GM19372 (cell line): ENCODE measurements at regions not wholly inside any gene's neighbourhood (a gene's known extent, or its start where the extent isn't known, plus 50 kb on each side); places are given as distances from the start of the nearest gene placed in this dataset.
"Not testable (repeated sequence)": the region's sequence is repeated elsewhere in the genome, so short reads cannot be mapped to it uniquely, and the experiment has no call there.

Experiments used
- ATAC-seq: cut with Tn5 transposase; IDR thresholded peaks from one replicate; pipeline ENCODE4 v1.9.1; 2021; ENCODE audit warnings: mild to moderate bottlenecking, low read depth, moderate library complexity; ENCODE audit not compliant: unreplicated experiment

DNA sequence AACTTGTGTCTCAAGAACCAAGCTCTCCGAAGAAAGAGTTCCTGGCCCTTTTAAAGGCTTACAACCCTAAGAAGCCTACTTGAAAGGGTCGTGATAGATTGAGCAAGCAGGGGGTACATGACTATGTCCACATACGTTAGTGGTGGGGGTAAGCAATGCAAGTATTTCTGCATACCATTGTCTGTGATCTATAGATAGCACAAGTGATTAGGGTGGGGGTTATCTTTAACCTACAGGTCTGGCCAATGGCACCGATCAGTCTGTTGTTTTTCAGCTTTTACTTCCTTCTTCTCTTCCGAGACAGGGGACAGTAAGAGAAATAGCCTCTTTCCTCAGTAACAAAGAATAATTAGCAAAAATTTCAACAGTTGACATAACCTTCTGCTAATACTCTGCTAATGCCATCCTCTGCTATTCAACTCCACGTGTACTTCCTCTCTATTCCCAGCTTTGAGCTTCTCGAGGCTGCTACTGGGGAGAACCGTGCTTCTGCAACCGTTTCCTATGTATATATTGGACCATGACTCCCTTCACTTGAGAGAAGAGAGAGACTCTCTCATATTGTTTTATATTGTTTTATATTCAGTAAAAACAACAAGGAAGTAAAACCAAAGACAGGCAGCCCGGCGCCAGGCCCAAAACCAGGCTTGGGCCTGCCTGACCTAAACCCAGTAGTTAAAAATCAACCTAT, 727.7 kb upstream of the NCAM2 start:
- ATAC-seq, result no peak

DNA sequence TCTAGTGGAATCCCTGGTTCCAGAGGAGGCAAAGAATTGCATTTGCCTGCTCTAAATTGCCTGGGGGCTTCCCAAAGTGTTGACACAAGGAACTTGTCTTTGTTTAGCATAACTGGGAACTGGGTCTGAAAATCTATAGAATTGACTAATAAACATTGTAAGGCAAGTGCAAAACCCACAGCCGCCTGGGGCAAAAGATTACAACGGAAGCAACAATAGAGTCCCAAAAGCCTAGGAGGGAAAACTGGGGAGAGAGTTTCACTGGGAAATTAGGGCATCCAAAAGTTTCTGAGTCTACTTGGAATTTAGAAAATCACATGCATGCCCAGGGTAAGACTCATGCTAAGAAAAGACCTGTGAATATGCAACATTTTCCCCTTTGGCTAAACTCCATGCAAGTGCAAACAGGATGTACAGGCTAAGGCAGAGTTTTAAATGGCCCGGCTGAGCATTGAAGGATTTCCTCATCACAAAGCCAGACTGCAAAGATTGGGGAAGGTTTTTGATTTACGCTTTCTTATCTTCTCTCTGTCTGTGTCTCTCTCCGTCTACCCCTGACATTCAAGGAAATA, 725.3 kb upstream of the NCAM2 start:
- no peak for ATAC-seq

DNA sequence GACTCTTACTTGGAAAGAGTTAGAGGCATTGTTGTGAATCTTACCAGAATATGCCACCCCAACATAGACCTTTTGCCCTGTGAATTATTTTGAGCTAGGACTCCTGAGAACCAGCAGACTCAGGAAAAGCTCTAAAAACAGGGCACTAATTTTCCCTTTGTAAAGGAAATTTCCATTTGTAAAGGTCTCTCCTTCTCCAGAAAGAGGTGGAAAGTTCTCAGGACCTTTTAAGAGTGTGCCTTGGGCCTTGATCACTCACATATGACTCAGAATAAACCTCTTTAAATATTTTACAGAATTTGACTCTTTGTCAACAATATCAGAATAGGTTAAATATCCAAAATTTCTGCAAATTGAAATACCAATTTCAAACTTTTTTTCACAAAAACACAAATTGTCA, 721.8 kb upstream of the NCAM2 start:
- no peak for ATAC-seq

DNA sequence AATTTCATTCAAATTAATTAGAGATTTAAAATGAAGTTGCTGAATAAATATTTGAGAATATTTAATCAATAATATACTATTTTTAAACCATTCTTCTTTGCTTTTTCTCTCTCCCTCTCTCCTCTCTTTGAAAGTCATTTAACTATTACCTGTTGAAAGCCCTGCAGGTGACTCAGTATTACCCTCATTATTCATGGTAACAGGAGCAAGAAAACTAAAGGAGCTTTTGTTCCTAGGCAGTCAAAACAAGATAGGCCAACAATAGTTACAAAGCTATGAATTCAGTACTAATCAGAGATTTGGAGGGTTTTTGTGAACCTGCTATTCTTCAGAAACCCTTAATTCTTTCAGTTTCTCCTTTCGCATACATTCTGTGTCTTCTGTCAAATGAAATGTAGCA, 721.3 kb upstream of the NCAM2 start:
- ATAC-seq, result no peak

DNA sequence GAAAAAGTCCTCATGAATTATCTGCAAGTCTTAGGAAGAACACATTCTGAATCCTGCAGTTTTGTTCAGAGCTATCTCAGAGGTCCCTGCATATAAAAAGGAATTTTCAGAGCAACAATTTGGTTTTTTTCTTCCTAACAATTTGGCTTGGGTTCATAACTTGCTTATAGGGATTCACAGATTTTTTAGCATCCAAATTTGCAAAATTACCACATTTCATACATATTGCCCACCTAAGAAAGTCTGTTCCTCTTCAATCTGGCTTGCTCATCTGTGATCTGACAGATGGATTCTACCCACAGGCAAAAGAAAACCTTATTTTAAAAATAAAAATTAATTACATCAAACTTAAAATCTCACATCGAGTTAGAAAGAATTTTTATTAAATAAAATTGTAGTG, 714.4 kb upstream of the NCAM2 start:
- ATAC-seq, result no peak

DNA sequence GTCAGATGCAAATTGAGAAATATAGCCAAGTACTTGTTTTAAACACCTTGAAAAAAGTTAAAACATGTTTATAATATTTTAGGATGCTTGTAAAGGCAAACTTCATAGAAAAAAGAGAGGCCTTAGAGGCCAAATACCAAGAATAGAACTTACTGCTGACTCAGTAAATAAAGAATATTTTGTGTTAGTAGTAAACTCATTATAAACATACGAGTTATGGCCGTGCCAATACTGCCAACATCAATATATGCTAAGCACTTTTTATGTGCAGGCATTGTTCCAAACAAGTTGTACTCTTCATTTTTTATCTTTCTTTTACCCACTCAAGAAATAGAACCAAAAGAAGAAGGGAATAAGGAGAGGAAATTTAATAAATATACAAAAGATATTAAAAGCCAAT, 705.9 kb upstream of the NCAM2 start:
- ATAC-seq, result no peak

DNA sequence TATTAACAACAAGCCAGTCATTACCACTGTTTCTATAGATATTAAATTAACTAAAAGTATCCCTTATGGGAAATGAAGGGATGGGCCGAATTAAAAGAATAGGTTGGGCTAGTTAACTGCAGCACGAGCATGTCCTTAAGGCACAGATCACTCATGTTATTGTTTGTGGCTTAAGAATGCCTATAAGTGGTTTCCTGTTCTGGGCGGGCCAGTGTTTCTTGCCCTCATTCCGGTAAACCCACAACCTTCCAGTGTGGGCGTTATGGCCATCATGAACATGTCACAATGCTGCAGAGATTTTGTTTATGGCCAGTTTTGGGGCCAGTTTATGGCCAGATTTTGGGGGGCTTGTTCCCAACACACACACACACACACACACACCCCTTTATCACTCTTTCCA, 705.4 kb upstream of the NCAM2 start:
- ATAC-seq, result not testable (repeated sequence)

DNA sequence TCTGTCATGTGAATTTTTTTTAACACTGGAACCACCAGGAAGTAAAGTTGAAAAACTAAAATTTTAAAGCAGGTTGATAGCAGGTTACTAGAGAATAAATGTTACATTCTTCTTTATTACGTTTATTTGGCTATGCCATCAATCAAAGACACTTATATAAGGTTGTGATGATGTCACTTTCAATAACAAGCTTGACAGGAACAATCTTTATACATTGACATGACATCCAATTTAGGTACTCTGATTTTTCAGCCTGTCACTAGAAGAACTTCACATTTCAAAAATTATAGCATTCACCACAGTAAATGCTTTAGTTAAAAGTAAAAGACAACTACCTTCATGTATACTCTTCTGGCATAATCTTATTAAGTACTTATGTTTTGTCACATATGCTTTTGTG, 696.8 kb upstream of the NCAM2 start:
- no peak for ATAC-seq

DNA sequence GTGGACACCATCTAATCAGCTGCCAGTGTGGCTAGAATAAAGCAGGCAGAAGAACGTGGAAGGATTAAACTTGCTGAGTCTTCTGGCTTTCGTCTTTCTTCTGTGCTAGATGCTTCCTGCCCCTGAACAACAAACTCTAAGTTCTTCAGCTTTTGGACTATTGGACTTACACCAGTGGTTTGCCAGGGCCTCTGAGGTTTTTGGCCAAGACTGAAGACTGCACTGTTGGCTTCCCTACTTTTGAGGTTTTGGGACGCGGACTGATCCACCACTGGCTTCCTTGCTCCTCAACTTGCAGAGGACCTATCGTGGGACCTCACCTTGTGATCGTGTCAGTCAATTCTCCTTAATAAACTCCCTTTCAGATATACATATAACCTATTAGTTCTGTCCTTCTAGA, 696.1 kb upstream of the NCAM2 start:
- no peak for ATAC-seq

DNA sequence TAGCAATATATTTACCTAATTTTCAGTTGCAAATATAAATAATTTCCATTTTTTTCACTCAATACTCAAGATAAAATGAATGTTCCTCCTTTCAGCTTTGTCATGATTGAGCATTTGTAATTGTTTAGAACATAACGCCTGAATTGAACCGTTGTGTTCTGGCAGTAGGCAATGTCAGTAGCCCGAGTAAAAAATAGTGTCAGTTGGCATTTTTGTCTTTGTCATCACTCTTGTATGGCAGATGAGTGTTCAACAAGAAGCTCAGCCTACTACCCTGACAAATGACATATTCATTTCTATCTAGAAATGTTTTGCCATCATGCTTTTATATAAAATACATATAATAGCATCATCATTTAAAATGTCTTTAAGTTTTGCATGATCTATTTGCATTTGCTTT, 691.4 kb upstream of the NCAM2 start:
- no peak for ATAC-seq

DNA sequence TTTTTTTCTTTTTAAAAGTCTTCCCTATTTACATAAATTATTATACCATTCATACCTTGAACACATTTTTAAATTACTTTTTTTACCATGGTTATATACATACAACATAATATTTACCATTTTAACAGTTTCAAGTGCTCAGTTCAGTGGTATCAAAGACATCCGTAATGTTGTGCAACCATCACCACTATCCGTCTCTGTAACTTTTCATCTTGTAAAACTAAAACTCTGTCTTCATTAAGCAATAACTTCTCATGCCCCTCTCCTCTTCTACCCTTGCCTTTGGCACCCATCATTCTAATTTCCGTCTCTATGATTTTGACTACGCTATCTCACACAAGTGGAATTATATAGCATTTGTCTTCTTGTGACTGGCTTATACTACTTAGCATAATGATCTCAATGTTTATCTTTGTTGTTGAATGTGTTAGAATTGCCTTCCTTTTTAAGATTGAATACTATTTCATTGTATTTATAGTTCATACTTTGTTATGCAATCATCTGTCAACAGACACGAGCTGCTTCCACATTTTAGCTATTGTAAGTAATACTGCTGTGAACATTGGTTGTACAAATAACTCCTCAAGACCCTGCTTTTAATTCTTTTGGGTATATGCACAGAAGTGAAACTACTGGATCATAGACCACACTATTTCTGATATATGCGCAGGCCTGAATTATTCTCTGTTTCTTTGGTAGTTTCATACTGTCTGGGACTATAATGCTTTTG, 689.5 kb upstream of the NCAM2 start:
- ATAC-seq, result no peak

DNA sequence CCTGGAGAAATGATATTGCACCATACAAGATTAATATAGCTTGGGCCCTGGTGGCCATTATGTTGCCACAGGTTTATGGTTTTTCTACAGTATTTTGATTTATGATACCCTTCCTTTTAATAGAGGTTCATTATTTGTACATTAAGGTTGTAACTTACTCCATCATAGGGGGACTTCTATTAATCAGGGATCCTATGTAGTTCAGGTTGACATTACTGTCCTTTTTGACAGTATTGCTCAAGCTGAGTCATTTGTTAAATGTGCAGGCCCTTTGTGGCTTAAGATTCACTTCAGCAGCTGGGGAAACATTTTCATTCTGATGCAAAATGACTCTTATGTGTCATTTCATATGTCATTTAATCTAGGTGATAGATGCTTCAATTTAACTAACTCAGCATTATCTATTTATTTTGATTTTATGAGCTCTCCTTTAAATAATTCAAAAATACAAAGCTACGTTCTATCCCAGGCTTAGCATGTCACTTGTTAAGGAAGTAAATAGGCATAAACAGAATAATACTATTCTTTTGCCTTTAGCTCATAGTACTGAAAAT, 686.9 kb upstream of the NCAM2 start:
- ATAC-seq, result no peak

DNA sequence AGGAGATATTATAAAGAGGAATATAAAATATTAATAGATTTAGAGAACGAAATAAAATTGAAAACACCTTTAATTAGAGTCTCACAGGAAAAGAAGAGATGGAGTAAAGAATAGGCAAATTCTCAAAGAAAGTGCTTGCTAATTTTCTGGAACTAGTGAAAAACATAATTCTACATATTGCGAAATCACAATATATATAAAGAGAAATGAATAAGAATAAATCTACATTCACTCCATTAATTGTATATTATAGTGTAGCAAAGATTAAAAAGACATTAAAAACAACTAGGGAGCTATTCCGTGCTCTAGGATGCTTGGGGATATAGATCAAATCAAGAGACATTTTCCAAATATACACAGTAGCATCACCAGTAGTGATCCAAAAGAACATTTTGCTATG, 685.2 kb upstream of the NCAM2 start:
- no peak for ATAC-seq

DNA sequence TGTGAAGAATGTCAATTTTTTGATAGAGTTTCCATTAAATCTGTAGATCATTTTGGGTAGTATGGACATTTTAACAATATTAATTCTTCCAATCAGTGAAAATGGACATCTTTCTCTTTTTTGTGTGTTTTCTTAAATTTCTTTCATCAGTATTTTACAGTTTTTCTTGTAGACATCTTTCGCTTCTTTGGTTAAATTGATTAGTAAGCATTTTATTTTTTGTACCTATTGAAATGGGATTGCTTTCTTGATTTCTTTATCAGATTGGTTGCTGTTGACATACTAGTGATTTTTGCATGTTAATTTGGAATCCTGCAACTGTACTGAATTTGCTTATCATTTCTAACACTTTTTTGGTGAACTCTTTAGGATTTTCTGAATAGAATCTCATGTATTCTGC, 683.2 kb upstream of the NCAM2 start:
- no peak for ATAC-seq

DNA sequence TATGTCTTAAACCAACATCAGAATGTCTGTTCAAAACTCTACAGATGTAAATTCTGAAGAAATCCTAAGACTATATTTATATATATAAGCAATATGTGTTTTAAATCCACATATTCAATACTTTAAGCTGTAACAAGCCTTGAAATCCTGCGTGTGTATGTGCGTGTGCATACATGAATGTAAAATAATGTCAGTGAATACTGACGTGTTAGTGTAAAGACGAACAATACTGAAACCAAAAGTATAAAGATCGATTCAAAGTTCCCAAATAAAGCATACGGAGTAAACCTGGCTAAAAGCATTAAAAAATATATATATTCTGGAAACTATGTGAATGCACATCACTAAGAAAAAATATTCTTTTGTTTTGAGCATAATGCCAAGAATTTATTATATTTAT, 668.6 kb upstream of the NCAM2 start:
- ATAC-seq, result no peak

DNA sequence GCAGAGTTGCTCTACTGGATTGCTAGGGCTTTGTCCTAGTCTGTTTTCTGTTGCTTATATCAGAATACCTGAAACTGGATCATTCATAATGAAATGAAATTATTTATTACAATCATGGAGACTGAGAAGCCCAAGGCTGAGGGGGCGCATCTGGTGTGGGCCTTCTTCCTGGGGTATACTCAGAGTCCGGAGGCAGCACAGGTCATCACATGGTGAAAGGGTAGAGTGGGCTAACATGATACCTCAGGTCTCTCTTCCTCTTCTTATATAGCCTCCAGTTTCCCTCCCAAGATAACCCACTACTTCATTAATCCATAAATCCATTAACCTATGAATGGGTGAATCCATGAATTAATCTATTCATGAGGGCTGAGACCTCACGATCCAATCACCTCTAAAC, 667.6 kb upstream of the NCAM2 start:
- ATAC-seq, result no peak

DNA sequence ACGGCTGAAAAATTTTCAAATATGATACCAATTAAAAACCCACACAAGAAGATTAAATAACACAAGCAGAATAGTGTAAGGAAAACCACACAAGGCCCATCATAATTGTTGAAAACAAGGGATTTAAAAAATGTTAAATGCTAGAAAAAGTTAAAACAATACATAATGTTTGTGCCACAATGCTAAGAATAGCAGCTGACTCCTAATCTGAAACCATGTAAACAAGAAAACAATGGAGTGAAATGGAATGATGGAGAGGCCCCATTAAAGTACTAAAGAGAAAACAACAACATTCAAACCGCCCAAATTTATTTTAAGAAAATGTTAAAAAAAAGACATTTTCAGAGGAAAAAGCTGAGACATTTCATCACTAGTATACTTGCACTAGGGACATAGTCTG, 663.6 kb upstream of the NCAM2 start:
- ATAC-seq, result no peak

DNA sequence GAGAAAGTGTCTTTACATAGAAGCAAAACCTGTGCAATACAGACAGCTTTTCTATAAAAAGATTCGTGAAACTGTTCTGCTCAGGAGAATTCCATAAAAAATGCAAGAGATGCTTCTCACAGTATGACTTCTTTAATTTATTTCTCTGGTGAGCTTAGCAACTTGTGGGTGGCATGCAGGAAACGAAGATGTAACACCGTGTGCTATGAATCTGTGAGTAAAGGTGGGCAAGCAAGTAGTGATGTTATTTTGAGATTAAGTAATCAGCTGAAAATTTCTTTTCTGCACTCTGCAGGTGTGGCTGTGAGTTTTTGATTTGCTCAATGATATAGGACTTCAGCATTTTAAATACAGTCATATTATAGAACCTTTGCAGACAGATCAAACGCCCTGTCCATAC, 656.8 kb upstream of the NCAM2 start:
- ATAC-seq, result no peak

DNA sequence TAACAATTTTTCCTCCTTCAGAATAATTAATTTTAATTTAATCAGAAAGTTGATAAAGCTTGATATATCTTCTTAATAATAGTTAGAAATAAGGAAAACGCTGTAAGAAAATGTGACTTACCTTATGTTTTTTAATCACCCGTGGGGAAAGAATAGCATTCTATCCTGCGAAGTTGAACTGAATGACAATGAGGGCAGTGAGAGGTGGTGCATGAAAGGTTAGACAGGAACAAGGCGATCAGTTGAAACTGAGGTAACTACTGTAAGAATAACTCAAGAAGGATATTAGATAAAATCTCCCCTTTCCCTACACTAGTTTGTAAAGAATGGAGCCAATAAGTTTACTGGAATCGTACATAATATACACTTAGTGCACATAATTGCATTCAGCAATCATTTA, 655.0 kb upstream of the NCAM2 start:
- ATAC-seq, result no peak

DNA sequence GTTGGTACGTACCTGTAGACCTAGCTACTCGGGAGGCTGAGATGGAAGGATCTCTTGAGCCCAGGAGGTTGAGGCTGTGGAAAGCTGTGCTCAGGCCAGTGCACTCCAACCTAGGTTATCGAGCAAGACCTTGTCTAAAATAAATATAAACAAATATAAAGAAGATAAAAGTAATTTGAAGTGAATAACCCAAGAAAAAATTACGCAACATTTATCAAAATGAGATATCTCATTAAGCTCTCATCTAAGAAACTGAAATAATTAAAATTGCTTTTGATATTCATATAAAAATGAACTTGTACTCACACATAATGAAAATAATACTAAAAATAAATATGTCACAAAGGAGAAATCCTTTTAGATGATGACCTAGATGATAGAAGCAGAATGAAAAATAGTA, 647.1 kb upstream of the NCAM2 start:
- no peak for ATAC-seq

DNA sequence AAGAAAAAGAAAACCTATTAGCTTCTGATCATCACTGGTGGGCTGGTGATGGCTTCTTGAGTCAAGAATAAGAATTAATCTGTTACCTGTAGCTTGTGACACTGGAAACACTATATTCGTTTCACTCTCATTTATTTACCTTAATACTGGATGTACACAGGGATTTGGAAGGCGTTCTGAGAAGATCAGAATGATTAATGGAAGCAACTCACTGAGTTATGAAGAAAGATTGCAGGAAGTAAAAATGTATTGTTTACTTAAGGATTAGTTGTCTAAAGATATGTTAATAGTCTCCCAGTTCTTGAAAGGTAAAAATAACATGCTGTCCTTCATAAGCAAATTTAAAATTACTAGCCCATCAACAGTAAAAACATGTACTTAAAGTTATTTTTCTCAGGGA, 644.9 kb upstream of the NCAM2 start:
- ATAC-seq, result no peak

DNA sequence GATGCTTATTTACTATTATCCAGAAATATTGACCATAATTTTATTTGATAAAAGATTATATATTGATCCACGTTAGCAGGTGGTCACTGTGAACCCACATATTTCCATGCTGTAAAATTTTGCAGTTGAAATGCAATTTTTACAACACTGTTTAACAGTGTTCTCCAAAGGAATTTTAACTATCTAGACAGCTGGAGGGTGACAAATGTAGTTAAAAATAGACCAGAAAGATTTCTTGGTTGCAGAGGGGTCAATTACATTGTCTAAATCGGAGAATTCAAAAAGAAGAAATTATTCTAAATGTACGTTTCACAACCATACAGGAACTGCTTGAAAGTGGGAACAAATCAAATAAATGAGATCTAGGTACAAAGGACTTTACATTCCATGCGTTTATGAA, 625.2 kb upstream of the NCAM2 start:
- no peak for ATAC-seq
